ENCODE measurements at regions not wholly inside any gene's neighbourhood (a gene's known extent, or its start where the extent isn't known, plus 50 kb on each side); places are given as distances from the start of the nearest gene placed in this dataset.

- TF ChIP-seq CTCF (IDR thresholded peaks at IDR 0.05) (no peak), POLR2A (IDR thresholded peaks at IDR 0.05) (no peak)
Observed at GRCh38 chr4:64489628-64490027, 80.4 kb upstream of the TECRL start.

Measured in right lobe of liver (tissue), 4 donors.